K562 (cell line): ENCODE measurements at regions not wholly inside any gene's neighbourhood (a gene's known extent, or its start where the extent isn't known, plus 50 kb on each side); places are given as distances from the start of the nearest gene placed in this dataset.

Experiments used
- ATAC-seq: fragments of 200-7000 bp; cut with Tn5 transposase; 3 replicates; pipeline ENCODE4 v1.9.1; 2020; ENCODE audit warnings: moderate library complexity
- BruUV-seq: library from RNA; stranded (reverse); fragments of 400-500 nt; replicated peaks from 2 replicates; lab custom pipeline; 2021; lab: Mats Ljungman, UMichigan
- CTCF ChIA-PET: fragments of 300-600 bp; formaldehyde crosslinking; extraction: SDS; loops from one replicate; lab custom pipeline; 2021; ENCODE audit warnings: low intra/inter-chr PET ratio; lab: Yijun Ruan, JAX
- POLR2A ChIA-PET: fragments of 300-600, 350-650 bp; sonication (Branson Sonifier 250); formaldehyde crosslinking; extraction: SDS; loops from one replicate; lab custom pipeline; 2021; ENCODE audit warnings: antibody characterized with exemption, inconsistent platforms; lab: Yijun Ruan, JAX
- DNase-seq, 4 experiments: peaks; one replicate each; pipeline versions ENCODE4 v3.0.0 to v3.0.0-alpha.2; 2011 to 2018; ENCODE audit warnings: low spot score in 3 of 4, mixed read lengths in 3 of 4; ENCODE audit errors: extremely low read depth in 1 of 4
- FAIRE-seq: peaks from 2 replicates; lab custom pipeline; 2011; peaks lifted over from hg19 to GRCh38; lab: Jason Lieb, UNC
- H2AFZ ChIP-seq: 2 replicates; pipeline ENCODE4 v1.6.0; 2011; ENCODE audit warnings: low read depth, low read length, control low read depth, inconsistent platforms
- H3K27ac ChIP-seq: fragments of 200-600 bp; 3 replicates; pipeline ENCODE4 v1.8.0; 2011; ENCODE audit warnings: low read depth, mild to moderate bottlenecking, control low read depth, inconsistent platforms, low read length, moderate library complexity, mixed read lengths; ENCODE audit errors: extremely low read depth
- H3K27me3 ChIP-seq, 2 experiments: fragments of 300-600 bp in 1 of 2; 2 replicates in 1 of 2; 3 replicates in 1 of 2; pipeline versions ENCODE4 v1.6.0 to v1.8.0; 2011; ENCODE audit warnings: inconsistent platforms in 2 of 2, low read length in 2 of 2, mild to moderate bottlenecking in 1 of 2, mixed read lengths in 1 of 2, moderate library complexity in 1 of 2; ENCODE audit not compliant: control insufficient read depth in 2 of 2, insufficient read depth in 2 of 2
- H3K36me3 ChIP-seq: fragments of 300-600 bp; 3 replicates; pipeline ENCODE4 v1.8.0; 2011; ENCODE audit warnings: mild to moderate bottlenecking, low read length, inconsistent platforms; ENCODE audit not compliant: control insufficient read depth, insufficient read depth
- H3K4me1 ChIP-seq, 2 experiments: fragments of 200-600 bp in 1 of 2; replicated peaks in 1 of 2; 2 replicates in 1 of 2; 3 replicates in 1 of 2; pipeline versions ENCODE4 v1.5.1 to v1.8.0; 2011; ENCODE audit warnings: inconsistent platforms in 2 of 2, low read length in 2 of 2, mild to moderate bottlenecking in 1 of 2, mixed read lengths in 1 of 2, moderate library complexity in 1 of 2; ENCODE audit not compliant: control insufficient read depth in 2 of 2, insufficient read depth in 2 of 2
- H3K4me2 ChIP-seq: 2 replicates; pipeline ENCODE4 v1.6.1; 2011; ENCODE audit warnings: low read length, control low read depth, inconsistent platforms, mixed read lengths; ENCODE audit not compliant: insufficient read depth
- H3K4me3 ChIP-seq: fragments of 200-600 bp; sonication (generic), shearing (Covaris generic); 2 replicates; pipeline ENCODE4 v1.5.1; 2016; ENCODE audit warnings: control low read depth, inconsistent platforms
- H3K79me2 ChIP-seq: fragments of 200-600 bp; 3 replicates; pipeline ENCODE4 v1.8.0; 2011; ENCODE audit warnings: low read length, inconsistent platforms; ENCODE audit not compliant: control insufficient read depth, insufficient read depth
- H3K9ac ChIP-seq, 2 experiments: 2 replicates each; pipeline versions ENCODE4 v1.6.0 to v1.6.1; 2011; ENCODE audit warnings: low read depth in 2 of 2, low read length in 2 of 2, control low read depth in 1 of 2, inconsistent platforms in 1 of 2, mild to moderate bottlenecking in 1 of 2, mixed read lengths in 1 of 2; ENCODE audit not compliant: insufficient read depth in 1 of 2
- H3K9me1 ChIP-seq: one replicate; pipeline ENCODE4 v1.6.0; 2011; ENCODE audit warnings: inconsistent platforms, mild to moderate bottlenecking, low read length, moderate library complexity; ENCODE audit not compliant: control insufficient read depth, insufficient read depth
- H3K9me3 ChIP-seq: replicated peaks from 2 replicates; pipeline ENCODE4 v1.5.1; 2011; ENCODE audit warnings: low read depth, low read length, inconsistent platforms; ENCODE audit not compliant: control insufficient read depth, insufficient read depth
- H4K20me1 ChIP-seq: replicated peaks from 2 replicates; pipeline ENCODE4 v1.6.1; 2011; ENCODE audit warnings: low read length, inconsistent platforms, mixed read lengths; ENCODE audit not compliant: control insufficient read depth, insufficient read depth
- SMAD4 ChIP-seq: fragments of 250-450 bp; sonication (Bioruptor Pico); conservative IDR thresholded peaks from 2 replicates; pipeline ENCODE4 v1.8.0; 2021; ENCODE audit warnings: inconsistent platforms, mild to moderate bottlenecking, moderate library complexity
- WGBS: fragments of 100-300 bp; shearing (Covaris generic); methylation state at CpG from one replicate; pipeline ENCODE4 v1.1.6; 2016; ENCODE audit warnings: low coverage, mixed read lengths; ENCODE audit not compliant: insufficient coverage; ENCODE audit errors: missing lambda C conversion rate; 5-methylcytosine and 5-hydroxymethylcytosine counted together
- in situ Hi-C: fragments of 300-500 bp; cut with MboI; formaldehyde crosslinking; loops from 4 replicates; pipeline ENCODE4 v1.15.0; 2018; ENCODE audit warnings: inconsistent platforms, mixed read lengths
- intact Hi-C: fragments of 100-400 bp; cut with micrococcal nuclease; formaldehyde crosslinking; loops from 2 replicates; pipeline ENCODE4 v1.14.2; 2022
- TF ChIP-seq, protein P1 (sequence below): sonication (generic); formaldehyde crosslinking; IDR thresholded peaks from 2 replicates; pipeline ENCODE4 v1.8.0; 2022; ENCODE audit warnings: missing genetic modification reagents, mild to moderate bottlenecking, borderline replicate concordance
- TF ChIP-seq, protein P2 (sequence below): fragments of 450-650 bp; formaldehyde crosslinking; IDR thresholded peaks from 2 replicates; pipeline ENCODE4 v1.4.0; 2020; ENCODE audit warnings: mild to moderate bottlenecking, moderate library complexity

DNA sequence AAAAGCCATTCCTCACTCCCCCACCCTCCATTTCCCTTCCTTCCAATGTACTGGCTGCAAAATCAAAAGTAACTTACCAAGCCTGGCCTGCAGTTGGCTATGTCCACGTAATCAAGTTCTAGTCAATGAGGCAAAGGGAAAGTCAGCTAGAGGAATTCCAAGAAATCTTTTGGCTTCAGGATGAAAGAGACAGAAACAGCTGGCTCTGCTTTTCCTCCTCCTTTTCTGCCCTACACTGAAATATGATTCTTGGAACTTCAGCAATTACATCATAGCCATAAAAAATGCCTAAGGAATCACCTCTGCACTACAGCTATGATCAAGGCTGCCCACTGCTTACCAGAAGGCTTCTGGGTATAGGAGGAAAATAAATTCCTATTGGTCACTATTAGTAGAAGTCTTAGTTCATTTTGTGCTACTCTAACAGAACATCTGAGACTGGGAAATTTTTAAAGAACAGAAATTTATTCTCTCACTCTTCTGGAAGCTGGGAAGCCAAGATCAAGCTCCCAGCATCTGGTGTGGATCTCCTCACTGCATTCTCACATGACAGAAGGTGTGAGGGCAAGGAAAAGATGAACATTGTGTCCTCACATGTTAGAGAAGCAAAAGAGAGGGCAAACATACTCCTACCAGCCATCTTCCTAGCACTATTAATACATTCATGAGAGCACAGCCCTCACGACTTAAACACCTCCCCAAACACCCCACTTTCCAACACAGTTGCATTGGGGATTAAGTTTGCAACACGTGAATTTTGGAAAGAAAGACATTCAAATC lies 219.9 kb downstream of the TMX3 start:
- FAIRE-seq = no peak
- in situ Hi-C loops = no loop called here

More for the DNA sequence above, 219.9 kb downstream of the TMX3 start:
- no peak overlapping the region for H2AFZ ChIP-seq
- no peak for DNase-seq
- POLR2A ChIA-PET = no interaction called here
- TF ChIP-seq SMAD4 (CRISPR knock-in tag) = no peak
- TF ChIP-seq, protein P1, sequence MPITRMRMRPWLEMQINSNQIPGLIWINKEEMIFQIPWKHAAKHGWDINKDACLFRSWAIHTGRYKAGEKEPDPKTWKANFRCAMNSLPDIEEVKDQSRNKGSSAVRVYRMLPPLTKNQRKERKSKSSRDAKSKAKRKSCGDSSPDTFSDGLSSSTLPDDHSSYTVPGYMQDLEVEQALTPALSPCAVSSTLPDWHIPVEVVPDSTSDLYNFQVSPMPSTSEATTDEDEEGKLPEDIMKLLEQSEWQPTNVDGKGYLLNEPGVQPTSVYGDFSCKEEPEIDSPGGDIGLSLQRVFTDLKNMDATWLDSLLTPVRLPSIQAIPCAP (CRISPR knock-in tag) = no peak
- TF ChIP-seq, protein P2, sequence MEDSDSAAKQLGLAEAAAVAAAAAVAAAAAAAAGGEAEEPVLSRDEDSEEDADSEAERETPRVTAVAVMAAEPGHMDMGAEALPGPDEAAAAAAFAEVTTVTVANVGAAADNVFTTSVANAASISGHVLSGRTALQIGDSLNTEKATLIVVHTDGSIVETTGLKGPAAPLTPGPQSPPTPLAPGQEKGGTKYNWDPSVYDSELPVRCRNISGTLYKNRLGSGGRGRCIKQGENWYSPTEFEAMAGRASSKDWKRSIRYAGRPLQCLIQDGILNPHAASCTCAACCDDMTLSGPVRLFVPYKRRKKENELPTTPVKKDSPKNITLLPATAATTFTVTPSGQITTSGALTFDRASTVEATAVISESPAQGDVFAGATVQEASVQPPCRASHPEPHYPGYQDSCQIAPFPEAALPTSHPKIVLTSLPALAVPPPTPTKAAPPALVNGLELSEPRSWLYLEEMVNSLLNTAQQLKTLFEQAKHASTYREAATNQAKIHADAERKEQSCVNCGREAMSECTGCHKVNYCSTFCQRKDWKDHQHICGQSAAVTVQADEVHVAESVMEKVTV = no peak
- TF ChIP-seq, all 486 proteins: peak for 0
- no peaks in the 10 kb centered on the region for H3K79me2 ChIP-seq
- H4K20me1 ChIP-seq = no peaks in the 10 kb centered on the region
- H3K9ac ChIP-seq = no peak overlapping the region
- H3K36me3 ChIP-seq = no peaks in the 10 kb centered on the region
- 0% methylated on average over 3 of the region's 3 CpGs for WGBS
- H3K9me1 ChIP-seq = no peaks in the 10 kb centered on the region
- intact Hi-C loops = no loop called here
- no peaks in the 10 kb centered on the region for H3K4me1 ChIP-seq
- ATAC-seq = no peak
- H3K27me3 ChIP-seq = no peaks in the 10 kb centered on the region
- CTCF ChIA-PET = no interaction called here
- BruUV-seq = no TSS peak
- no peak overlapping the region for H3K4me3 ChIP-seq
- no peak overlapping the region for H3K27ac ChIP-seq
- H3K9me3 ChIP-seq = no peaks in the 10 kb centered on the region
- H3K4me2 ChIP-seq = no peak overlapping the region
